ENCODE measurements at regions not wholly inside any gene's neighbourhood (a gene's known extent, or its start where the extent isn't known, plus 50 kb on each side); places are given as distances from the start of the nearest gene placed in this dataset.
"Not testable (repeated sequence)": the region's sequence is repeated elsewhere in the genome, so short reads cannot be mapped to it uniquely, and the experiment has no call there.

- Mint-ChIP-seq H3K4me1 (ENCODE audit: low read depth) (no peaks in the 10 kb centered on the region), H3K36me3 (ENCODE audit: low read depth) (no peaks in the 10 kb centered on the region), H3K4me3 (no peak overlapping the region), H3K27me3 (no peaks in the 10 kb centered on the region), H3K9me3 (no peaks in the 10 kb centered on the region), H3K27ac (no peak overlapping the region)
- intact Hi-C loops (cut with micrococcal nuclease), result no loop called here
These were observed 144.5 kb downstream of the MEX3B start for GRCh38 chr15:81901319-81901718.

- no peaks in the 10 kb centered on the region for H3K27me3 Mint-ChIP-seq
- H3K4me1 Mint-ChIP-seq (ENCODE audit: low read depth), result no peaks in the 10 kb centered on the region
- no peak overlapping the region for H3K27ac Mint-ChIP-seq
- H3K36me3 Mint-ChIP-seq (ENCODE audit: low read depth), result no peaks in the 10 kb centered on the region
- no peak overlapping the region for H3K4me3 Mint-ChIP-seq
- intact Hi-C loops (cut with micrococcal nuclease), result no loop called here
- H3K9me3 Mint-ChIP-seq, result no peaks in the 10 kb centered on the region
These were observed 146.1 kb downstream of the MEX3B start for GRCh38 chr15:81899730-81900129.

- no peaks in the 10 kb centered on the region for H3K4me1 Mint-ChIP-seq (ENCODE audit: low read depth)
- no peaks in the 10 kb centered on the region for H3K9me3 Mint-ChIP-seq
- H3K36me3 Mint-ChIP-seq (ENCODE audit: low read depth), result no peaks in the 10 kb centered on the region
- no peaks in the 10 kb centered on the region for H3K27me3 Mint-ChIP-seq
- H3K4me3 Mint-ChIP-seq, result no peak overlapping the region
- intact Hi-C loops (cut with micrococcal nuclease), result no loop called here
- no peak overlapping the region for H3K27ac Mint-ChIP-seq
These were observed 146.8 kb downstream of the MEX3B start for GRCh38 chr15:81899024-81899423.

GRCh38 chr15:81897057-81897677, 148.7 kb downstream of the MEX3B start:
- intact Hi-C loops (cut with micrococcal nuclease), result no loop called here
- H3K4me3 Mint-ChIP-seq, result no peak overlapping the region
- H3K4me1 Mint-ChIP-seq (ENCODE audit: low read depth), result no peaks in the 10 kb centered on the region
- H3K27me3 Mint-ChIP-seq, result no peaks in the 10 kb centered on the region
- H3K36me3 Mint-ChIP-seq (ENCODE audit: low read depth), result no peaks in the 10 kb centered on the region
- H3K9me3 Mint-ChIP-seq, result no peaks in the 10 kb centered on the region
- no peak overlapping the region for H3K27ac Mint-ChIP-seq

- Mint-ChIP-seq H3K27me3 (no peaks in the 10 kb centered on the region), H3K36me3 (ENCODE audit: low read depth) (no peaks in the 10 kb centered on the region), H3K4me1 (ENCODE audit: low read depth) (no peaks in the 10 kb centered on the region), H3K27ac (no peak overlapping the region), H3K9me3 (no peaks in the 10 kb centered on the region), H3K4me3 (no peak overlapping the region)
- intact Hi-C loops (cut with micrococcal nuclease), result no loop called here
These were observed 149.5 kb downstream of the MEX3B start for GRCh38 chr15:81896356-81896755.

- H3K36me3 Mint-ChIP-seq (ENCODE audit: low read depth), result no peaks in the 10 kb centered on the region
- H3K4me1 Mint-ChIP-seq (ENCODE audit: low read depth), result no peaks in the 10 kb centered on the region
- H3K27ac Mint-ChIP-seq, result no peak overlapping the region
- H3K9me3 Mint-ChIP-seq, result no peaks in the 10 kb centered on the region
- intact Hi-C loops (cut with micrococcal nuclease), result no loop called here
- no peak overlapping the region for H3K4me3 Mint-ChIP-seq
- no peaks in the 10 kb centered on the region for H3K27me3 Mint-ChIP-seq
These were observed 150.1 kb downstream of the MEX3B start for GRCh38 chr15:81895723-81896122.

GRCh38 chr15:81894061-81894460, 151.8 kb downstream of the MEX3B start:
- Mint-ChIP-seq H3K4me3 (no peak overlapping the region), H3K36me3 (ENCODE audit: low read depth) (no peaks in the 10 kb centered on the region)
- intact Hi-C loops (cut with micrococcal nuclease), result no loop called here

GRCh38 chr15:81893182-81893835, 152.5 kb downstream of the MEX3B start:
- intact Hi-C loops (cut with micrococcal nuclease), result no loop called here
- Mint-ChIP-seq H3K27ac (no peak overlapping the region), H3K27me3 (no peaks in the 10 kb centered on the region), H3K4me1 (ENCODE audit: low read depth) (no peaks in the 10 kb centered on the region), H3K4me3 (no peak overlapping the region), H3K9me3 (no peaks in the 10 kb centered on the region), H3K36me3 (ENCODE audit: low read depth) (no peaks in the 10 kb centered on the region)

More at GRCh38 chr15:81894061-81894460, 151.8 kb downstream of the MEX3B start:
- Mint-ChIP-seq H3K27ac (no peak overlapping the region), H3K27me3 (no peaks in the 10 kb centered on the region), H3K4me1 (ENCODE audit: low read depth) (no peaks in the 10 kb centered on the region), H3K9me3 (no peaks in the 10 kb centered on the region)

- no peaks in the 10 kb centered on the region for H3K36me3 Mint-ChIP-seq (ENCODE audit: low read depth)
- H3K27ac Mint-ChIP-seq, result no peak overlapping the region
These were observed 155.3 kb downstream of the MEX3B start for GRCh38 chr15:81890496-81890895.

GRCh38 chr15:81889485-81889881, 156.3 kb downstream of the MEX3B start:
- intact Hi-C loops (cut with micrococcal nuclease), result no loop called here
- Mint-ChIP-seq H3K4me1 (ENCODE audit: low read depth) (no peaks in the 10 kb centered on the region), H3K9me3 (peaks cover 12% of the 10 kb centered on the region), H3K27me3 (no peaks in the 10 kb centered on the region), H3K4me3 (no peak overlapping the region), H3K36me3 (ENCODE audit: low read depth) (no peaks in the 10 kb centered on the region), H3K27ac (no peak overlapping the region)

More at GRCh38 chr15:81890496-81890895, 155.3 kb downstream of the MEX3B start:
- intact Hi-C loops (cut with micrococcal nuclease), result no loop called here
- H3K9me3 Mint-ChIP-seq, result peaks cover 12% of the 10 kb centered on the region
- H3K4me3 Mint-ChIP-seq, result no peak overlapping the region
- no peaks in the 10 kb centered on the region for H3K4me1 Mint-ChIP-seq (ENCODE audit: low read depth)
- no peaks in the 10 kb centered on the region for H3K27me3 Mint-ChIP-seq

GRCh38 chr15:81888748-81889484, 156.9 kb downstream of the MEX3B start:
- peaks cover 12% of the 10 kb centered on the region for H3K9me3 Mint-ChIP-seq
- H3K4me1 Mint-ChIP-seq (ENCODE audit: low read depth), result no peaks in the 10 kb centered on the region
- H3K27ac Mint-ChIP-seq, result no peak overlapping the region
- no peak overlapping the region for H3K4me3 Mint-ChIP-seq
- H3K27me3 Mint-ChIP-seq, result no peaks in the 10 kb centered on the region
- intact Hi-C loops (cut with micrococcal nuclease), result no loop called here
- no peaks in the 10 kb centered on the region for H3K36me3 Mint-ChIP-seq (ENCODE audit: low read depth)

- Mint-ChIP-seq H3K27ac (no peak overlapping the region), H3K9me3 (peaks cover 12% of the 10 kb centered on the region), H3K4me1 (ENCODE audit: low read depth) (no peaks in the 10 kb centered on the region), H3K4me3 (no peak overlapping the region), H3K36me3 (ENCODE audit: low read depth) (no peaks in the 10 kb centered on the region), H3K27me3 (no peaks in the 10 kb centered on the region)
- intact Hi-C loops (cut with micrococcal nuclease), result no loop called here
These were observed 157.9 kb downstream of the MEX3B start for GRCh38 chr15:81887912-81888311.

GRCh38 chr15:81887188-81887587, 158.6 kb downstream of the MEX3B start:
- H3K4me3 Mint-ChIP-seq; intact Hi-C loops (cut with micrococcal nuclease): not testable (repeated sequence)

GRCh38 chr15:81886591-81886990, 159.2 kb downstream of the MEX3B start:
- intact Hi-C loops (cut with micrococcal nuclease), result no loop called here
- H3K4me1 Mint-ChIP-seq (ENCODE audit: low read depth), result peaks cover 4% of the 10 kb centered on the region
- no peaks in the 10 kb centered on the region for H3K36me3 Mint-ChIP-seq (ENCODE audit: low read depth)
- H3K9me3 Mint-ChIP-seq, result peaks cover 12% of the 10 kb centered on the region
- no peak overlapping the region for H3K4me3 Mint-ChIP-seq
- no peak overlapping the region for H3K27ac Mint-ChIP-seq
- H3K27me3 Mint-ChIP-seq, result no peaks in the 10 kb centered on the region

More at GRCh38 chr15:81887188-81887587, 158.6 kb downstream of the MEX3B start:
- not testable (repeated sequence) for H3K4me1 Mint-ChIP-seq (ENCODE audit: low read depth); H3K27me3 Mint-ChIP-seq; H3K27ac Mint-ChIP-seq; H3K36me3 Mint-ChIP-seq (ENCODE audit: low read depth)
- peaks cover 12% of the 10 kb centered on the region for H3K9me3 Mint-ChIP-seq

Measured in dendritic cell treated with granulocyte-macrophage colony-stimulating factor and Interleukin-4, amounts not matched to agents 40 ng/mL and 50 ng/mL, for 4 days (primary cell).